ENCODE measurements at regions not wholly inside any gene's neighbourhood (a gene's known extent, or its start where the extent isn't known, plus 50 kb on each side); places are given as distances from the start of the nearest gene placed in this dataset.

DNA sequence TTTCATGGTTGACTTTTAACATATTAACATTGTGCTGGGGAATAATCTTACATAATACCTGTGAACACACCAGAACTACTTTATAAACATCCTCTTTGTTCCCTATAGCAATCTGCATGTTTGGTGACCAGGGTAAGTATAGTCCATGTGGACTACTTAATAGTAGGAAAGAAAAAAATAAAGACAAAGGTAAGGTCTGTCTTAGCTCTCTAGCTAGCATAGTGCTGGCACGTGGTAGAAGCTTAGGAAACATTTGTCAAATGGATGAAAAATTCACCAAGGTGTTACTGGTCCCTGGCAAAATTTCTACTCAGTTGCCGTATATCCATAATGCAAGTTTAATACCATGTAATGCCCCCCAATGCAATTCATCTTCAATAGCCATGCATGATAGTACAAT, 78.6 kb upstream of the ABCA1 start:
- no peaks in the 10 kb centered on the region for H3K9me1 ChIP-seq (replicated peaks; ENCODE audit: control insufficient read depth, extremely low read depth, insufficient read depth, low read length)
- no peak overlapping the region for H2AFZ ChIP-seq (ENCODE audit: low read depth, low read length)
- intact Hi-C loops (cut with micrococcal nuclease) = no loop called here
- DNase-seq (ENCODE audit: low read depth, low spot score) = no peak
- H3K79me2 ChIP-seq (ENCODE audit: control insufficient read depth, insufficient read depth, low read length) = no peaks in the 10 kb centered on the region
- ChIA-PET POLR2A (no interaction called here), CTCF (interaction anchor here (1.6 kb wide), 1 partner anchor 8 kb away, joined by 5 read pairs; no protein-coding TSS in a partner anchor)
- no peaks in the 10 kb centered on the region for H3K27me3 ChIP-seq (ENCODE audit: control insufficient read depth in 2 of 2, insufficient read depth in 2 of 2, low read length in 2 of 2)
- no peak overlapping the region for H3K27ac ChIP-seq (ENCODE audit: insufficient read depth, low read depth, low read length)
- H3K4me2 ChIP-seq (ENCODE audit: insufficient read depth, low read length) = no peak overlapping the region
- no peak for FAIRE-seq
- no peak for TF ChIP-seq POLR2A (IDR thresholded peaks at IDR 0.05; ENCODE audit: low read depth, low read length)
- TF ChIP-seq MYC (IDR thresholded peaks at IDR 0.05; ENCODE audit: low read depth, low read length) = no peak
- no peak for TF ChIP-seq FOS (IDR thresholded peaks at IDR 0.05; ENCODE audit: borderline replicate concordance, insufficient read depth, low read length)
- TF ChIP-seq, protein P1, sequence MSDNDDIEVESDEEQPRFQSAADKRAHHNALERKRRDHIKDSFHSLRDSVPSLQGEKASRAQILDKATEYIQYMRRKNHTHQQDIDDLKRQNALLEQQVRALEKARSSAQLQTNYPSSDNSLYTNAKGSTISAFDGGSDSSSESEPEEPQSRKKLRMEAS (IDR thresholded peaks at IDR 0.05; ENCODE audit: insufficient read depth, insufficient read length) = no peak
- no peak for TF ChIP-seq GATA2 (IDR thresholded peaks at IDR 0.05; ENCODE audit: insufficient read depth, insufficient read length, low read depth, low read length)
- no peak for TF ChIP-seq CTCF (IDR thresholded peaks at IDR 0.05; ENCODE audit: extremely low read depth in 1 of 2, insufficient read depth in 1 of 2, low read depth in 1 of 2, low read length in 2 of 2)
- TF ChIP-seq POLR2AphosphoS5 (IDR thresholded peaks at IDR 0.05; ENCODE audit: insufficient read depth, low read depth, low read length) = no peak
- no peak for TF ChIP-seq EZH2 (IDR thresholded peaks at IDR 0.05; ENCODE audit: borderline replicate concordance, low read depth, low read length, severe bottlenecking)
- no peak for TF ChIP-seq JUN (IDR thresholded peaks at IDR 0.05; ENCODE audit: borderline replicate concordance, insufficient read depth, insufficient read length, low read depth)
- BruUV-seq (replicated peaks) = no TSS peak
- H4K20me1 ChIP-seq (replicated peaks; ENCODE audit: control insufficient read depth, extremely low read depth, insufficient read depth, low read length) = no peaks in the 10 kb centered on the region
- H3K9ac ChIP-seq (replicated peaks; ENCODE audit: extremely low read depth, insufficient read depth, low read length) = no peak overlapping the region
- H3K4me3 ChIP-seq (replicated peaks in 1 of 3; ENCODE audit: insufficient read depth in 1 of 3, low read depth in 1 of 3, low read length in 3 of 3) = no peak overlapping the region
- dilution Hi-C loops (cut with MboI; ENCODE audit: extremely low pct_ligation_motif_present, low sequenced_read_pairs) = no loop called here
- no peaks in the 10 kb centered on the region for H3K4me1 ChIP-seq (ENCODE audit: control insufficient read depth, extremely low read depth, insufficient read depth, low read length)
- no peaks in the 10 kb centered on the region for H3K36me3 ChIP-seq (ENCODE audit: control insufficient read depth in 2 of 2, extremely low read depth in 1 of 2, insufficient read depth in 2 of 2, low read length in 2 of 2)
- H3K9me3 ChIP-seq (replicated peaks; ENCODE audit: control insufficient read depth, insufficient read depth, low read length) = no peaks in the 10 kb centered on the region

Measured in endothelial cell of umbilical vein (primary cell).